ENCODE measurements at regions not wholly inside any gene's neighbourhood (a gene's known extent, or its start where the extent isn't known, plus 50 kb on each side); places are given as distances from the start of the nearest gene placed in this dataset.
"Not testable (repeated sequence)": the region's sequence is repeated elsewhere in the genome, so short reads cannot be mapped to it uniquely, and the experiment has no call there.

DNA sequence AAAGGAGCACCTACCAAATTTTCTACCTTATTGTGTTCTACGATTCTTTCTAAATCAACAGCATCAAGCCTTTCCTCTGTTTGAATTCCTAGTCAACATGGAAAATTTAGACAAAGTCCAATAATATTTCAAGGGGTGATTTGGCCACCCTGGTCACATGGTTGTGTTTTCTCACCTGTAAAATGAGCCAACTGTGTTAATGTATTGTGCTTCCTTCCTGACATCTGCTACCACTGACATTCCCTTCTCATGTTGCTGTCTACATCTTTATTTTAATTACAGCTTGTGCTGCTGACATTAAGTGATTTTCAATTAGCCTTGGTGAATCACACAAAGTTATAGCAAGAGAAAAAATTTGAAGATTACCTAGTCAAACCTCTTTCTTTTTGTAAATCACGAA, 83.0 kb upstream of the NPSR1 start:
- DNase-seq (ENCODE audit: extremely low spot score), result no peak
- H3K36me3 ChIP-seq, result no peaks in the 10 kb centered on the region
- 62% methylated on average over 2 of the region's 2 CpGs for whole genome bisulfite sequencing
- H3K27me3 ChIP-seq, result no peaks in the 10 kb centered on the region
- H3K4me3 ChIP-seq, result no peak overlapping the region
- H3K9me3 ChIP-seq, result no peaks in the 10 kb centered on the region
- intact Hi-C loops (cut with DNase I), result no loop called here
- H3K4me1 ChIP-seq, result no peaks in the 10 kb centered on the region
- H3K27ac ChIP-seq (replicated peaks in 1 of 4), result no peak overlapping the region
- TF ChIP-seq EP300 (IDR thresholded peaks at IDR 0.05), result no peak
- TF ChIP-seq POLR2A (IDR thresholded peaks at IDR 0.05; ENCODE audit: low read depth), result no peak

DNA sequence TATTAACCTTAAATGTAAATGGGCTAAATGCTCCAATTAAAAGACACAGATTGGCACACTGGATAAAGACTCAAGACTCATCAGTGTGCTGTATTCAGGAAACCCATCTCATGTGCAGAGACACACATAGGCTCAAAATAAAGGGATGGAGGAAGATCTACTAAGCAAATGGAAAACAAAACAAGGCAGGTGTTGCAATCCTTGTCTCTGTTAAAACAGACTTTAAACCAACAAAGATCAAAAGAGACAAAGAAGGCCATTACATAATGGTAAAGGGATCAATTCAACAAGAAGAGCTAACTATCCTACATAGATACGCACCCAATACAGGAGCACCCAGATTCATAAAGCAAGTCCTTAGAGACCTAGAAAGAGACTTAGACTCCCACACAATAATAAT, 80.1 kb upstream of the NPSR1 start:
- H3K27me3 ChIP-seq; intact Hi-C loops (cut with DNase I); H3K27ac ChIP-seq (replicated peaks in 1 of 4); DNase-seq (ENCODE audit: extremely low spot score); H3K4me1 ChIP-seq; H3K9me3 ChIP-seq; H3K4me3 ChIP-seq; H3K36me3 ChIP-seq: not testable (repeated sequence)
- 89% methylated on average over 1 of the region's 1 CpG for WGBS

DNA sequence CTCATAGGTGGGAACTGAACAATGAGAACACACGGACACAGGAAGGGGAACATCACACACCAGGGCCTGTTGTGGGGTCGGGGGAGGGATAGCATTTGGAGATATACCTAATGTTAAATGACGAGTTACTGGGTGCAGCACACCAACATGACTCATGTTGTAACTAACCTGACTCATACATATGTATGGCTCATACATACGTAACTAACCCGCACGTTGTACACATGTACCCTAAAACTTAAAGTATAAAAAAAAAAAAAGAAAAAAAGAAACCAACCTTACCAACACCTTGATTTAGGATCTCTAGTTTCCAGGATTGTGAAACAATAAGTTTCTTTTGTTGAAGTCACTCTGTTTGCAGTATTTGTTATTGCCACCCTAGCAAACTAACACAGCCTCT, 76.3 kb upstream of the NPSR1 start:
- H3K9me3 ChIP-seq; H3K4me1 ChIP-seq; intact Hi-C loops (cut with DNase I); DNase-seq (ENCODE audit: extremely low spot score); H3K27ac ChIP-seq (replicated peaks in 1 of 4); H3K27me3 ChIP-seq; H3K4me3 ChIP-seq; H3K36me3 ChIP-seq: not testable (repeated sequence)
- whole genome bisulfite sequencing, result 94% methylated on average over 6 of the region's 6 CpGs

DNA sequence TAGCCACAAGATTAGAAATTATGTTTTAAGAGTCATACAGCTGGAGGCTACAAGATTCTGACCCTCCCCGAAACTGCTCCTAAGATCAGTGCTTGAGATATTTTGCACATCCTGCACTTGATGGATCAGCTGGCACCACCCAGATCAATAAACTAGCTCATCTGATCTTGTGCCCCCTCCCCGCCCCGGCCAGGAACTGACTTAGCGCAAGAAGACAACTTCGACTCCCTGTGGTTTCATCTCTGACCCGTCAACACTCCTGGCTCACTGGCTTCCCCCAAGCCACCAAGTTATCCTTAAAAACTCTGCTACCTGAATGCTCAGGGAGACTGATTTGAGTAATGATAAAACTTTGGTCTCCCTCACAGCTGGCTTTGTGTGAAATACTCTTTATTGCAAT, 73.5 kb upstream of the NPSR1 start:
- peaks cover 0 to 4% (median 0%) of the 10 kb centered on the region in 4 donors for H3K9me3 ChIP-seq
- TF ChIP-seq POLR2A (IDR thresholded peaks at IDR 0.05; ENCODE audit: low read depth) (no peak), EP300 (IDR thresholded peaks at IDR 0.05) (no peak), POLR2AphosphoS5 (IDR thresholded peaks at IDR 0.05) (no peak)
- TF ChIP-seq, protein P1, sequence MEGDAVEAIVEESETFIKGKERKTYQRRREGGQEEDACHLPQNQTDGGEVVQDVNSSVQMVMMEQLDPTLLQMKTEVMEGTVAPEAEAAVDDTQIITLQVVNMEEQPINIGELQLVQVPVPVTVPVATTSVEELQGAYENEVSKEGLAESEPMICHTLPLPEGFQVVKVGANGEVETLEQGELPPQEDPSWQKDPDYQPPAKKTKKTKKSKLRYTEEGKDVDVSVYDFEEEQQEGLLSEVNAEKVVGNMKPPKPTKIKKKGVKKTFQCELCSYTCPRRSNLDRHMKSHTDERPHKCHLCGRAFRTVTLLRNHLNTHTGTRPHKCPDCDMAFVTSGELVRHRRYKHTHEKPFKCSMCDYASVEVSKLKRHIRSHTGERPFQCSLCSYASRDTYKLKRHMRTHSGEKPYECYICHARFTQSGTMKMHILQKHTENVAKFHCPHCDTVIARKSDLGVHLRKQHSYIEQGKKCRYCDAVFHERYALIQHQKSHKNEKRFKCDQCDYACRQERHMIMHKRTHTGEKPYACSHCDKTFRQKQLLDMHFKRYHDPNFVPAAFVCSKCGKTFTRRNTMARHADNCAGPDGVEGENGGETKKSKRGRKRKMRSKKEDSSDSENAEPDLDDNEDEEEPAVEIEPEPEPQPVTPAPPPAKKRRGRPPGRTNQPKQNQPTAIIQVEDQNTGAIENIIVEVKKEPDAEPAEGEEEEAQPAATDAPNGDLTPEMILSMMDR (IDR thresholded peaks at IDR 0.05), result no peak
- 81% methylated on average over 6 of the region's 6 CpGs for WGBS
- intact Hi-C loops (cut with DNase I), result no loop called here
- H3K4me3 ChIP-seq, result no peak overlapping the region
- H3K27ac ChIP-seq (replicated peaks in 1 of 4), result no peak overlapping the region
- no peaks in the 10 kb centered on the region for H3K4me1 ChIP-seq
- H3K36me3 ChIP-seq, result no peaks in the 10 kb centered on the region
- no peak for DNase-seq (ENCODE audit: extremely low spot score)
- H3K27me3 ChIP-seq, result no peaks in the 10 kb centered on the region

DNA sequence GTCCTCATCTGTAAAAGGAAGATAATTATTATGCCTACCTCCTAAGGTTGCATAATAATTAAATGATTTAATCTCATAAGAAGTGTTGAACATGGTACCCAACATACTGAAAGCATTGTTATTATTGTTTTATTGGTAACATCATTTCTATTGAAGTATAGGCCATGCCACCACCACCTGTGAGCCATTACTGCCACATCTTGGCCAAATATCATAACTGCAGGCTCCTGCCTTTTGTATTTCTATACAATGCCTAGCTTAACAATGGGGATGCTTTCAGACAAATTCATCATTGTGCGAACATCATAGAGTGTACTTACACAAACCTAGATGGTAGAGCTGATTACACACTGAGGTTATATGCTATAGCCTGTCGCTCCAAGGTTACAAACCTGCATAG, 61.1 kb upstream of the NPSR1 start:
- no peak for TF ChIP-seq POLR2A (IDR thresholded peaks at IDR 0.05; ENCODE audit: low read depth)
- TF ChIP-seq, protein P1 (IDR thresholded peaks at IDR 0.05), result no peak
- no peak for TF ChIP-seq POLR2AphosphoS5 (IDR thresholded peaks at IDR 0.05)
- TF ChIP-seq EP300 (IDR thresholded peaks at IDR 0.05), result no peak
- intact Hi-C loops (cut with DNase I), result no loop called here
- H3K4me3 ChIP-seq, result no peak overlapping the region
- no peaks in the 10 kb centered on the region for H3K9me3 ChIP-seq
- H3K36me3 ChIP-seq, result no peaks in the 10 kb centered on the region
- 76% methylated on average over 2 of the region's 2 CpGs for WGBS
- DNase-seq (ENCODE audit: extremely low spot score), result no peak
- H3K4me1 ChIP-seq, result no peaks in the 10 kb centered on the region
- H3K27me3 ChIP-seq, result no peaks in the 10 kb centered on the region
- no peak overlapping the region for H3K27ac ChIP-seq (replicated peaks in 1 of 4)

DNA sequence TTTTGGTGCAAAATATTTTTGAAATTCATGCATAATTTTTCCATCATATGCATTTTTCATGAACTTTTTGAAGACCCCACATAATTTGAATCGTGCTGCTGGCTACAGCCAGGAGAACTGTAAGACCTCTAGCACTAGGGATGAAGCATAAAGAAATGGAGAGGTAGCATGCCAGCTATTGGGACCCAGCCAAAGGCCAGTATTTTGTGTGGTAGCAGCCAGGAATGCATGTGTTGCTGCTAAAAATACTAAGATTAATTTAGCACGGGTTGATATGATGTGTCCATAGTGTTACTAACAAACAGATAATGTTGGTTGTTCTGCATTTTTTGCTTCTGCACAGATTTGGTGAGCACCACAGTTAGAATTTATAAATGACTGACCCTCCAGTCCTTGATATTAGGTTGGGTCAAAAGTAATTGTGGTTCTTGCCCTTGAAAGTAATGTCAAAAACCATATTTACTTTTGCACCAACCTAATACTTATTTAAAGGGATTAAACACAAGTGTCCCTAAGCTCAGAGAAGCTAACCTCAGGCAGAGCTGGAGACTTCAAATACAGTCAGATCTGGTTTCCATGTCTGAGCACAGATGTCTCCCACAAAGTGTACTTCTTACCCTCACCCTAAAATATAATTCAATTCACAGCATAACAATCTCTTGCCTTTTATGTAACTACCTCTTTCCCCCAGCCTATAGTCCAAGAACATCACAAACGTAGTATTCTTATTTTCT, 54.1 kb upstream of the NPSR1 start:
- H3K4me1 ChIP-seq, result no peaks in the 10 kb centered on the region
- H3K36me3 ChIP-seq, result no peaks in the 10 kb centered on the region
- no peak overlapping the region for H3K4me3 ChIP-seq
- no peak overlapping the region for H3K27ac ChIP-seq (replicated peaks in 1 of 4)
- no peaks in the 10 kb centered on the region for H3K9me3 ChIP-seq
- WGBS, result 53% methylated on average over 3 of the region's 3 CpGs
- intact Hi-C loops (cut with DNase I), result no loop called here
- DNase-seq (ENCODE audit: extremely low spot score), result no peak
- TF ChIP-seq EP300 (IDR thresholded peaks at IDR 0.05) (no peak), POLR2AphosphoS5 (IDR thresholded peaks at IDR 0.05) (no peak), POLR2A (IDR thresholded peaks at IDR 0.05; ENCODE audit: low read depth) (no peak)
- TF ChIP-seq, protein P1 (IDR thresholded peaks at IDR 0.05), result no peak
- H3K27me3 ChIP-seq, result no peaks in the 10 kb centered on the region

Small RNAs in the stretch of these regions (small RNA-seq; reads per million reads assigned to genes)
- 0 reads per million in 3 donors for gene RNU6-438P

Measured in esophagus muscularis mucosa (tissue), 4 donors.